Mesothelial cell of epicardium (in vitro differentiated cells): ENCODE measurements at regions not wholly inside any gene's neighbourhood (a gene's known extent, or its start where the extent isn't known, plus 50 kb on each side); places are given as distances from the start of the nearest gene placed in this dataset.
"Not testable (repeated sequence)": the region's sequence is repeated elsewhere in the genome, so short reads cannot be mapped to it uniquely, and the experiment has no call there.

Source experiments
- DNase-seq, 2 experiments: peaks; one replicate each; pipeline ENCODE4 v3.0.0; 2021; ENCODE audit warnings: low spot score in 2 of 2; ENCODE audit not compliant: unreplicated experiment in 2 of 2
- H3K27ac Mint-ChIP-seq: 2 replicates; pipeline ENCODE4 v1.8.0; 2021; ENCODE audit warnings: mixed read lengths
- H3K27me3 Mint-ChIP-seq: 2 replicates; pipeline ENCODE4 v1.8.0; 2021; ENCODE audit warnings: low read depth, mixed read lengths
- H3K36me3 Mint-ChIP-seq: 2 replicates; pipeline ENCODE4 v1.8.0; 2021; ENCODE audit warnings: mixed read lengths
- H3K4me1 Mint-ChIP-seq: 2 replicates; pipeline ENCODE4 v1.8.0; 2021; ENCODE audit warnings: mixed read lengths
- H3K4me3 Mint-ChIP-seq: 2 replicates; pipeline ENCODE4 v1.8.0; 2021; ENCODE audit warnings: mild to moderate bottlenecking, moderate library complexity, mixed read lengths
- H3K9me3 Mint-ChIP-seq: 2 replicates; pipeline ENCODE4 v1.8.0; 2021; ENCODE audit warnings: mixed read lengths
- CTCF ChIP-seq: fragments of 200-600 bp; sonication (generic); IDR thresholded peaks from one replicate; pipeline ENCODE4 v1.5.0; 2021; ENCODE audit warnings: antibody characterized with exemption; ENCODE audit not compliant: unreplicated experiment

- H3K4me3 Mint-ChIP-seq: no peak overlapping the region
- DNase-seq: no peak
- H3K36me3 Mint-ChIP-seq: no peaks in the 10 kb centered on the region
- no peak overlapping the region for H3K27ac Mint-ChIP-seq
- TF ChIP-seq CTCF: no peak
- H3K9me3 Mint-ChIP-seq: no peaks in the 10 kb centered on the region
- H3K4me1 Mint-ChIP-seq: no peaks in the 10 kb centered on the region
- H3K27me3 Mint-ChIP-seq: peaks cover 64% of the 10 kb centered on the region
Measured at GRCh38 chr1:30134466-30135217, 588.7 kb downstream of the MATN1 start.

- DNase-seq: no peak
- Mint-ChIP-seq H3K9me3 (no peaks in the 10 kb centered on the region), H3K27me3 (peaks cover 71% of the 10 kb centered on the region), H3K4me3 (no peak overlapping the region), H3K4me1 (peaks cover 2% of the 10 kb centered on the region), H3K36me3 (no peaks in the 10 kb centered on the region), H3K27ac (no peak overlapping the region)
- no peak for TF ChIP-seq CTCF
Measured at GRCh38 chr1:30133414-30134055, 589.9 kb downstream of the MATN1 start.

- no peak for DNase-seq
- Mint-ChIP-seq H3K4me3 (no peak overlapping the region), H3K4me1 (peaks cover 2% of the 10 kb centered on the region), H3K27me3 (peaks cover 73% of the 10 kb centered on the region), H3K9me3 (no peaks in the 10 kb centered on the region), H3K27ac (no peak overlapping the region), H3K36me3 (no peaks in the 10 kb centered on the region)
- TF ChIP-seq CTCF: no peak
Measured at GRCh38 chr1:30132602-30133286, 590.6 kb downstream of the MATN1 start.

GRCh38 chr1:30130566-30130965 is 592.8 kb downstream of the MATN1 start:
- not testable (repeated sequence) for H3K4me3 Mint-ChIP-seq, H3K9me3 Mint-ChIP-seq, DNase-seq, H3K36me3 Mint-ChIP-seq, H3K4me1 Mint-ChIP-seq, H3K27ac Mint-ChIP-seq
- H3K27me3 Mint-ChIP-seq: peaks cover 74% of the 10 kb centered on the region

GRCh38 chr1:30130099-30130498 is 593.3 kb downstream of the MATN1 start:
- DNase-seq: no peak
- H3K4me3 Mint-ChIP-seq: no peak overlapping the region
- H3K27ac Mint-ChIP-seq: no peak overlapping the region
- no peaks in the 10 kb centered on the region for H3K9me3 Mint-ChIP-seq
- H3K4me1 Mint-ChIP-seq: peaks cover 9% of the 10 kb centered on the region
- H3K36me3 Mint-ChIP-seq: no peaks in the 10 kb centered on the region
- peaks cover 75% of the 10 kb centered on the region for H3K27me3 Mint-ChIP-seq
- TF ChIP-seq CTCF: no peak
